Gastrocnemius medialis (tissue), 4 donors: ENCODE measurements at regions not wholly inside any gene's neighbourhood (a gene's known extent, or its start where the extent isn't known, plus 50 kb on each side); places are given as distances from the start of the nearest gene placed in this dataset.

Source experiments
- POLR2A ChIP-seq, 2 donors: fragments of 450-650 bp; IDR thresholded peaks; one replicate each; pipeline ENCODE4 v1.6.1; 2017; ENCODE audit warnings: antibody characterized with exemption in 2 of 2, mild to moderate bottlenecking in 2 of 2, moderate library complexity in 2 of 2
- TF ChIP-seq, protein P1 (sequence below), 5 experiments: fragments of 450-650 bp in 3 of 5; fragments of 200-600 bp in 2 of 5; sonication (generic) in 2 of 5; IDR thresholded peaks in 4 of 5; conservative IDR thresholded peaks in 1 of 5; 1 replicate in 4 of 5; 2 replicates in 1 of 5; pipeline ENCODE4 v1.5.1; 2016 to 2019; ENCODE audit warnings: antibody characterized with exemption in 5 of 5, mild to moderate bottlenecking in 3 of 5, moderate library complexity in 3 of 5

DNA sequence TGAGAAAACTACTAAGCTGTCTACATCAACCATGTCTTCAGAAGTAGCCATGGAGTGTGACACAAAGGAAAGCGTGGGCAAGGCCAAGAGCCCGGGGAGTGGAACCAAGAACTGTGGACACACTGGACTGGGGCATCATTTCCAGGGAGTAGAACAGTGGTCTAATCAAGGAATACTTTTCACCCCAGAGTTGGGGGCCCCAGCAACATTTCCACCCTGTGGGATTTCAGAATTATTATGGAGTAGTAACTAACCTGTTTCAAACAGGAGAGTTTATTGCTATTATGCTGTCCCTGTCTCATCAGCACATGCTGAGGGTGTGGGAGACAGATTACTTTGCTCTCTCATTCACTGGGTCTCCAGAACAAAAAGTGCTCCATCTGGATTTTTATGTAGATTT is 58.0 kb upstream of the FSTL4 start:
- TF ChIP-seq, protein P1, sequence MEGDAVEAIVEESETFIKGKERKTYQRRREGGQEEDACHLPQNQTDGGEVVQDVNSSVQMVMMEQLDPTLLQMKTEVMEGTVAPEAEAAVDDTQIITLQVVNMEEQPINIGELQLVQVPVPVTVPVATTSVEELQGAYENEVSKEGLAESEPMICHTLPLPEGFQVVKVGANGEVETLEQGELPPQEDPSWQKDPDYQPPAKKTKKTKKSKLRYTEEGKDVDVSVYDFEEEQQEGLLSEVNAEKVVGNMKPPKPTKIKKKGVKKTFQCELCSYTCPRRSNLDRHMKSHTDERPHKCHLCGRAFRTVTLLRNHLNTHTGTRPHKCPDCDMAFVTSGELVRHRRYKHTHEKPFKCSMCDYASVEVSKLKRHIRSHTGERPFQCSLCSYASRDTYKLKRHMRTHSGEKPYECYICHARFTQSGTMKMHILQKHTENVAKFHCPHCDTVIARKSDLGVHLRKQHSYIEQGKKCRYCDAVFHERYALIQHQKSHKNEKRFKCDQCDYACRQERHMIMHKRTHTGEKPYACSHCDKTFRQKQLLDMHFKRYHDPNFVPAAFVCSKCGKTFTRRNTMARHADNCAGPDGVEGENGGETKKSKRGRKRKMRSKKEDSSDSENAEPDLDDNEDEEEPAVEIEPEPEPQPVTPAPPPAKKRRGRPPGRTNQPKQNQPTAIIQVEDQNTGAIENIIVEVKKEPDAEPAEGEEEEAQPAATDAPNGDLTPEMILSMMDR (IDR thresholded peaks at IDR 0.05 in 4 of 5, conservative IDR thresholded peaks at IDR 0.05 in 1 of 5), result no peak
- TF ChIP-seq POLR2A (IDR thresholded peaks at IDR 0.05), result no peak
